Thyroid gland (tissue), 4 donors: ENCODE measurements at regions not wholly inside any gene's neighbourhood (a gene's known extent, or its start where the extent isn't known, plus 50 kb on each side); places are given as distances from the start of the nearest gene placed in this dataset.
"Not testable (repeated sequence)": the region's sequence is repeated elsewhere in the genome, so short reads cannot be mapped to it uniquely, and the experiment has no call there.

ENCODE experiments used
- DNase-seq, 2 donors: peaks; one replicate each; pipeline ENCODE4 v3.0.0-alpha.2; 2019
- H3K27ac ChIP-seq, 3 donors: fragments of 200-600 bp; sonication (generic); 1 replicate in 2 of 3; 2 replicates in 1 of 3; pipeline ENCODE4 v1.5.1; 2016 to 2019; ENCODE audit warnings: mild to moderate bottlenecking in 1 of 3, moderate library complexity in 1 of 3
- H3K27me3 ChIP-seq: fragments of 200-600 bp; sonication (generic); one replicate; pipeline ENCODE4 v1.5.1; 2019
- H3K36me3 ChIP-seq, 2 donors: fragments of 200-600 bp; sonication (generic); one replicate each; pipeline ENCODE4 v1.5.1; 2016 to 2019
- H3K4me1 ChIP-seq, 2 donors: fragments of 200-600 bp; sonication (generic); one replicate each; pipeline ENCODE4 v1.5.1; 2017 to 2019
- H3K4me3 ChIP-seq, 3 donors: fragments of 200-600 bp; sonication (generic); replicated peaks in 1 of 3; 1 replicate in 2 of 3; 2 replicates in 1 of 3; pipeline ENCODE4 v1.5.1; 2016; ENCODE audit warnings: mild to moderate bottlenecking in 1 of 3
- H3K9me3 ChIP-seq: fragments of 200-600 bp; sonication (generic); one replicate; pipeline ENCODE4 v1.5.1; 2017
- WGBS, 2 donors: methylation state at CpG; one replicate each; pipeline ENCODE4 v1.1.5; 2017; 5-methylcytosine and 5-hydroxymethylcytosine counted together
- intact Hi-C: fragments of 100-400 bp; cut with DNase I; formaldehyde crosslinking; loops from one replicate; pipeline ENCODE4 v1.15.1; 2023

- intact Hi-C loops, H3K4me3 ChIP-seq, H3K9me3 ChIP-seq, H3K4me1 ChIP-seq, H3K27ac ChIP-seq, H3K27me3 ChIP-seq, H3K36me3 ChIP-seq, DNase-seq: not testable (repeated sequence)
- no CpG with 5 or more reads among the region's 25 CpGs for WGBS, 2 donors
These were observed 5423.2 kb upstream of the TPTE start for GRCh38 chr21:5098010-5098743.

GRCh38 chr21:5100604-5101174, 5420.7 kb upstream of the TPTE start:
- intact Hi-C loops, H3K4me1 ChIP-seq, H3K27me3 ChIP-seq, H3K9me3 ChIP-seq, H3K4me3 ChIP-seq, H3K36me3 ChIP-seq, H3K27ac ChIP-seq, DNase-seq: not testable (repeated sequence)
- WGBS, 2 donors: no CpG with 5 or more reads among the region's 22 CpGs

- DNase-seq, H3K9me3 ChIP-seq, H3K4me3 ChIP-seq, H3K36me3 ChIP-seq, intact Hi-C loops, H3K27me3 ChIP-seq, H3K27ac ChIP-seq, H3K4me1 ChIP-seq: not testable (repeated sequence)
- 30 to 66% methylated on average over 2 to 7 of the region's 14 CpGs for WGBS, 2 donors
These were observed 5419.6 kb upstream of the TPTE start for GRCh38 chr21:5101749-5102148.

GRCh38 chr21:5103880-5104561, 5417.4 kb upstream of the TPTE start:
- H3K36me3 ChIP-seq, H3K9me3 ChIP-seq, H3K4me1 ChIP-seq, H3K27me3 ChIP-seq, intact Hi-C loops, H3K27ac ChIP-seq, H3K4me3 ChIP-seq, DNase-seq: not testable (repeated sequence)
- 86% methylated on average over 5 of the region's 27 CpGs; no CpG with 5 or more reads in 1 of the 2 donors for WGBS, 2 donors

GRCh38 chr21:5104562-5104928, 5416.8 kb upstream of the TPTE start:
- H3K27ac ChIP-seq, H3K9me3 ChIP-seq, H3K4me1 ChIP-seq, H3K4me3 ChIP-seq, intact Hi-C loops, DNase-seq, H3K27me3 ChIP-seq, H3K36me3 ChIP-seq: not testable (repeated sequence)
- 100% methylated on average over 3 of the region's 11 CpGs; no CpG with 5 or more reads in 1 of the 2 donors for WGBS, 2 donors

- H3K27ac ChIP-seq, DNase-seq, intact Hi-C loops, H3K4me1 ChIP-seq, H3K9me3 ChIP-seq, H3K4me3 ChIP-seq, H3K27me3 ChIP-seq, H3K36me3 ChIP-seq: not testable (repeated sequence)
- no CpG with 5 or more reads among the region's 35 CpGs for WGBS, 2 donors
These were observed 5415.3 kb upstream of the TPTE start for GRCh38 chr21:5105939-5106708.

- H3K9me3 ChIP-seq, intact Hi-C loops, H3K27ac ChIP-seq, H3K27me3 ChIP-seq, H3K4me3 ChIP-seq, DNase-seq, H3K4me1 ChIP-seq, H3K36me3 ChIP-seq: not testable (repeated sequence)
- WGBS, 2 donors: no CpG with 5 or more reads among the region's 23 CpGs
These were observed 5414.5 kb upstream of the TPTE start for GRCh38 chr21:5106767-5107464.

- DNase-seq, intact Hi-C loops, H3K27ac ChIP-seq, H3K36me3 ChIP-seq, H3K4me1 ChIP-seq, H3K9me3 ChIP-seq, H3K4me3 ChIP-seq, H3K27me3 ChIP-seq: not testable (repeated sequence)
- no CpG with 5 or more reads among the region's 20 CpGs for WGBS, 2 donors
These were observed 5413.7 kb upstream of the TPTE start for GRCh38 chr21:5107637-5108036.

- H3K4me1 ChIP-seq, H3K4me3 ChIP-seq, H3K36me3 ChIP-seq, H3K27me3 ChIP-seq, H3K9me3 ChIP-seq, intact Hi-C loops, H3K27ac ChIP-seq, DNase-seq: not testable (repeated sequence)
- WGBS, 2 donors: no CpG with 5 or more reads among the region's 19 CpGs
These were observed 5413.2 kb upstream of the TPTE start for GRCh38 chr21:5108048-5108775.

- H3K4me3 ChIP-seq, H3K36me3 ChIP-seq, H3K9me3 ChIP-seq, DNase-seq, H3K4me1 ChIP-seq, intact Hi-C loops, H3K27me3 ChIP-seq, H3K27ac ChIP-seq: not testable (repeated sequence)
- WGBS, 2 donors: 100% methylated on average over 1 of the region's 10 CpGs; no CpG with 5 or more reads in 1 of the 2 donors
These were observed 5410.2 kb upstream of the TPTE start for GRCh38 chr21:5111197-5111596.

GRCh38 chr21:5113092-5113491, 5408.3 kb upstream of the TPTE start:
- H3K36me3 ChIP-seq, intact Hi-C loops: not testable (repeated sequence)
- no CpG with 5 or more reads among the region's 10 CpGs for WGBS, 2 donors

More at GRCh38 chr21:5113092-5113491, 5408.3 kb upstream of the TPTE start:
- not testable (repeated sequence) for H3K4me1 ChIP-seq, H3K27me3 ChIP-seq, H3K9me3 ChIP-seq, DNase-seq, H3K27ac ChIP-seq, H3K4me3 ChIP-seq
